Kidney (tissue), 13 donors: ENCODE measurements at regions not wholly inside any gene's neighbourhood (a gene's known extent, or its start where the extent isn't known, plus 50 kb on each side); places are given as distances from the start of the nearest gene placed in this dataset.

Experiments
- DNase-seq, 5 donors: peaks; one replicate each; pipeline ENCODE4 v3.0.0-alpha.2; 2013 to 2020
- FAIRE-seq: peaks from 2 replicates; lab custom pipeline; 2012; peaks lifted over from hg19 to GRCh38; lab: Jason Lieb, UNC
- H3K27ac ChIP-seq, 2 donors: one replicate each; pipeline ENCODE4 v1.7.0; 2013; ENCODE audit warnings: low read depth in 2 of 2, low read length in 2 of 2, inconsistent platforms in 1 of 2
- H3K27me3 ChIP-seq: one replicate; pipeline ENCODE4 v1.7.1; 2013; ENCODE audit warnings: low read length, inconsistent platforms; ENCODE audit not compliant: control insufficient read depth, insufficient read depth
- H3K36me3 ChIP-seq, 3 donors: one replicate each; pipeline versions ENCODE4 v1.7.0 to v1.7.1; 2013; ENCODE audit warnings: low read length in 3 of 3, control low read depth in 1 of 3, inconsistent platforms in 1 of 3; ENCODE audit not compliant: insufficient read depth in 3 of 3, control insufficient read depth in 2 of 3
- H3K4me1 ChIP-seq, 3 donors: one replicate each; pipeline versions ENCODE4 v1.7.0 to v1.7.1; 2013; ENCODE audit warnings: low read length in 3 of 3, inconsistent platforms in 1 of 3, low read depth in 1 of 3; ENCODE audit not compliant: control insufficient read depth in 2 of 3, insufficient read depth in 2 of 3
- H3K4me3 ChIP-seq, 3 donors: one replicate each; pipeline versions ENCODE4 v1.7.0 to v1.8.1; 2013; ENCODE audit warnings: low read length in 3 of 3, control low read depth in 1 of 3, inconsistent platforms in 1 of 3
- H3K9ac ChIP-seq, 3 donors: one replicate each; pipeline versions ENCODE4 v1.7.0 to v1.7.1; 2013; ENCODE audit warnings: low read length in 3 of 3, control low read depth in 1 of 3, inconsistent platforms in 1 of 3
- H3K9me3 ChIP-seq, 3 donors: one replicate each; pipeline versions ENCODE4 v1.7.0 to v1.7.1; 2013; ENCODE audit warnings: low read length in 3 of 3, control low read depth in 1 of 3, inconsistent platforms in 1 of 3; ENCODE audit not compliant: control insufficient read depth in 2 of 3, insufficient read depth in 1 of 3
- CTCF ChIP-seq: IDR thresholded peaks from 3 replicates; pipeline ENCODE4 v1.5.1; 2012; ENCODE audit warnings: mild to moderate bottlenecking, moderate library complexity, borderline replicate concordance; ENCODE audit not compliant: insufficient read depth; ENCODE audit errors: extremely low read depth
- intact Hi-C: fragments of 100-400 bp; cut with DNase I; formaldehyde crosslinking; loops from one replicate; pipeline ENCODE4 v1.11.1; 2022
- donor health status: control.
- donor health status: control.
- donor health status: control.
- donor health status: control.
- donor health status: control.
- donor health status: DM: yes; HTN: yes; CAD: no.
- donor health status: Normal renal cell carcinoma (clear cell type).

- Histone ChIP-seq H3K27ac (no peak overlapping the region), H3K36me3 (no peaks in the 10 kb centered on the region), H3K27me3 (no peaks in the 10 kb centered on the region), H3K9me3 (no peaks in the 10 kb centered on the region), H3K9ac (no peak overlapping the region), H3K4me3 (no peak overlapping the region), H3K4me1 (no peaks in the 10 kb centered on the region)
- intact Hi-C loops = no loop called here
- no peak for TF ChIP-seq CTCF
- DNase-seq (peak; percentile 55 to 89 (median 75)), FAIRE-seq (peak; percentile 46)
These were observed 280.9 kb upstream of the RPS6KA3 start for GRCh38 chrX:20547611-20548051.

- intact Hi-C loops = no loop called here
- Histone ChIP-seq H3K4me1 (no peaks in the 10 kb centered on the region), H3K27ac (no peak overlapping the region), H3K9me3 (no peaks in the 10 kb centered on the region), H3K4me3 (no peak overlapping the region), H3K27me3 (no peaks in the 10 kb centered on the region), H3K36me3 (no peaks in the 10 kb centered on the region), H3K9ac (no peak overlapping the region)
- TF ChIP-seq CTCF = no peak
- no peak for DNase-seq
- FAIRE-seq = no peak
These were observed 278.8 kb upstream of the RPS6KA3 start for GRCh38 chrX:20545538-20545937.

- Histone ChIP-seq H3K9ac (no peak overlapping the region), H3K36me3 (no peaks in the 10 kb centered on the region), H3K27ac (no peak overlapping the region), H3K4me1 (no peaks in the 10 kb centered on the region), H3K27me3 (no peaks in the 10 kb centered on the region), H3K9me3 (no peaks in the 10 kb centered on the region), H3K4me3 (no peak overlapping the region)
- intact Hi-C loops = no loop called here
- TF ChIP-seq CTCF = no peak
- DNase-seq (no peak), FAIRE-seq (no peak)
These were observed 275.4 kb upstream of the RPS6KA3 start for GRCh38 chrX:20542072-20542471.

- FAIRE-seq (no peak), DNase-seq (no peak)
- Histone ChIP-seq H3K9me3 (no peaks in the 10 kb centered on the region), H3K4me1 (no peaks in the 10 kb centered on the region), H3K9ac (no peak overlapping the region), H3K36me3 (no peaks in the 10 kb centered on the region), H3K27me3 (no peaks in the 10 kb centered on the region), H3K4me3 (no peak overlapping the region), H3K27ac (no peak overlapping the region)
- TF ChIP-seq CTCF = no peak
- intact Hi-C loops = no loop called here
These were observed 272.3 kb upstream of the RPS6KA3 start for GRCh38 chrX:20538974-20539373.
